Keratinocyte (primary cell): ENCODE measurements at regions not wholly inside any gene's neighbourhood (a gene's known extent, or its start where the extent isn't known, plus 50 kb on each side); places are given as distances from the start of the nearest gene placed in this dataset.

ENCODE experiments used
- DNase-seq: peaks from one replicate; pipeline ENCODE4 v3.0.0-alpha.2; 2011; ENCODE audit warnings: low read depth, missing footprints, low spot score
- FAIRE-seq: peaks from 2 replicates; lab custom pipeline; 2011; peaks lifted over from hg19 to GRCh38; lab: Jason Lieb, UNC
- H2AFZ ChIP-seq: 2 replicates; pipeline ENCODE4 v1.6.0; 2012; ENCODE audit warnings: low read length, control low read depth, inconsistent platforms; ENCODE audit not compliant: control insufficient read depth
- H3K27ac ChIP-seq: 2 replicates; pipeline ENCODE4 v1.5.1; 2011; ENCODE audit warnings: low read length; ENCODE audit not compliant: control insufficient read depth, insufficient read depth
- H3K27me3 ChIP-seq: 3 replicates; pipeline ENCODE4 v1.6.0; 2011; ENCODE audit warnings: low read length; ENCODE audit not compliant: control insufficient read depth, insufficient read depth; ENCODE audit errors: extremely low read depth
- H3K36me3 ChIP-seq, 2 experiments: 2 replicates in 1 of 2; 3 replicates in 1 of 2; pipeline ENCODE4 v1.5.1; 2011; ENCODE audit warnings: low read length in 2 of 2, mild to moderate bottlenecking in 1 of 2; ENCODE audit not compliant: control insufficient read depth in 2 of 2, insufficient read depth in 2 of 2; ENCODE audit errors: extremely low read depth in 1 of 2
- H3K4me1 ChIP-seq: 3 replicates; pipeline ENCODE4 v1.5.1; 2011; ENCODE audit warnings: low read length; ENCODE audit not compliant: control insufficient read depth, insufficient read depth; ENCODE audit errors: extremely low read depth
- H3K4me2 ChIP-seq: 3 replicates; pipeline ENCODE4 v1.6.0; 2011; ENCODE audit warnings: low read depth, low read length; ENCODE audit not compliant: control insufficient read depth, insufficient read depth; ENCODE audit errors: extremely low read depth
- H3K4me3 ChIP-seq, 3 experiments: fragments of 200-600 bp in 1 of 3; sonication (generic) in 1 of 3; 2 replicates in 2 of 3; 3 replicates in 1 of 3; pipeline ENCODE4 v1.5.1; 2011 to 2016; ENCODE audit warnings: low read length in 3 of 3, mild to moderate bottlenecking in 3 of 3, control low read depth in 2 of 3, inconsistent platforms in 1 of 3, low read depth in 1 of 3, mixed read lengths in 1 of 3, mixed run types in 1 of 3, moderate library complexity in 1 of 3; ENCODE audit not compliant: control insufficient read depth in 2 of 3, insufficient read depth in 2 of 3; ENCODE audit errors: extremely low read depth in 1 of 3
- H3K79me2 ChIP-seq: 2 replicates; pipeline ENCODE4 v1.6.0; 2012; ENCODE audit warnings: low read length; ENCODE audit not compliant: control insufficient read depth, insufficient read depth
- H3K9ac ChIP-seq: 3 replicates; pipeline ENCODE4 v1.6.0; 2011; ENCODE audit warnings: low read length; ENCODE audit not compliant: control insufficient read depth, insufficient read depth; ENCODE audit errors: extremely low read depth
- H3K9me1 ChIP-seq: 3 replicates; pipeline ENCODE4 v1.6.0; 2011; ENCODE audit warnings: low read length; ENCODE audit not compliant: control insufficient read depth, insufficient read depth; ENCODE audit errors: extremely low read depth
- H3K9me3 ChIP-seq: 2 replicates; pipeline ENCODE4 v1.5.1; 2012; ENCODE audit warnings: low read depth, low read length; ENCODE audit not compliant: control insufficient read depth
- H4K20me1 ChIP-seq: 3 replicates; pipeline ENCODE4 v1.6.0; 2011; ENCODE audit warnings: low read length; ENCODE audit not compliant: control insufficient read depth, insufficient read depth; ENCODE audit errors: extremely low read depth
- CTCF ChIP-seq, 3 experiments: IDR thresholded peaks in 1 of 3; conservative IDR thresholded peaks in 1 of 3; optimal IDR thresholded peaks in 1 of 3; 2 replicates in 2 of 3; 3 replicates in 1 of 3; pipeline versions ENCODE3 to v1.5.1; 2011; ENCODE audit warnings: low read length in 3 of 3, mild to moderate bottlenecking in 3 of 3, moderate library complexity in 2 of 3, control low read depth in 1 of 3, inconsistent platforms in 1 of 3; ENCODE audit not compliant: insufficient read depth in 2 of 3; ENCODE audit errors: extremely low read depth in 1 of 3
- EZH2 ChIP-seq: IDR thresholded peaks from one replicate; pipeline ENCODE4 v1.6.1; 2012; ENCODE audit warnings: inconsistent platforms, mild to moderate bottlenecking, low read length, moderate library complexity
- dilution Hi-C: fragments of 300-500 bp; cut with MboI; formaldehyde crosslinking; loops from one replicate; pipeline ENCODE4 v1.7.0; 2020; ENCODE audit warnings: low sequenced_read_pairs; ENCODE audit not compliant: extremely low pct_ligation_motif_present

- TF ChIP-seq EZH2 (no peak), CTCF (optimal IDR thresholded peaks at IDR 0.05 in 1 of 3, IDR thresholded peaks at IDR 0.05 in 1 of 3, conservative IDR thresholded peaks at IDR 0.05 in 1 of 3; ENCODE audit: extremely low read depth in 1 of 3, insufficient read depth in 2 of 3, low read length in 3 of 3) (no peak)
- Histone ChIP-seq H3K4me3 (no peak overlapping the region), H3K36me3 (no peaks in the 10 kb centered on the region), H3K9me1 (no peaks in the 10 kb centered on the region), H3K9ac (no peak overlapping the region), H3K27ac (no peak overlapping the region), H3K27me3 (no peaks in the 10 kb centered on the region), H3K4me1 (no peaks in the 10 kb centered on the region), H3K9me3 (no peaks in the 10 kb centered on the region), H3K4me2 (no peak overlapping the region), H2AFZ (no peak overlapping the region), H3K79me2 (no peaks in the 10 kb centered on the region), H4K20me1 (no peaks in the 10 kb centered on the region)
- dilution Hi-C loops: no loop called here
- FAIRE-seq (no peak), DNase-seq (no peak)
Observed at GRCh38 chr3:6717026-6717943, 143.6 kb upstream of the GRM7 start.

- no peaks in the 10 kb centered on the region for H3K9me1 ChIP-seq
- no peak overlapping the region for H3K9ac ChIP-seq
- H3K4me2 ChIP-seq: no peak overlapping the region
- TF ChIP-seq CTCF (optimal IDR thresholded peaks at IDR 0.05 in 1 of 3, IDR thresholded peaks at IDR 0.05 in 1 of 3, conservative IDR thresholded peaks at IDR 0.05 in 1 of 3; ENCODE audit: extremely low read depth in 1 of 3, insufficient read depth in 2 of 3, low read length in 3 of 3): no peak
- no peak for TF ChIP-seq EZH2
- H4K20me1 ChIP-seq: no peaks in the 10 kb centered on the region
- FAIRE-seq: no peak
- dilution Hi-C loops: no loop called here
- H3K27me3 ChIP-seq: no peaks in the 10 kb centered on the region
- H3K9me3 ChIP-seq: no peaks in the 10 kb centered on the region
- no peak overlapping the region for H3K27ac ChIP-seq
- no peaks in the 10 kb centered on the region for H3K36me3 ChIP-seq
- no peaks in the 10 kb centered on the region for H3K79me2 ChIP-seq
- DNase-seq: no peak
- H3K4me1 ChIP-seq: no peaks in the 10 kb centered on the region
- no peak overlapping the region for H2AFZ ChIP-seq
- no peak overlapping the region for H3K4me3 ChIP-seq
Observed at GRCh38 chr3:6719999-6720398, 140.9 kb upstream of the GRM7 start.
